ENCODE measurements at regions not wholly inside any gene's neighbourhood (a gene's known extent, or its start where the extent isn't known, plus 50 kb on each side); places are given as distances from the start of the nearest gene placed in this dataset.

GRCh38 chr2:217568289-217568971 is 434.4 kb downstream of the TNS1 start:
- TF ChIP-seq, protein P1, sequence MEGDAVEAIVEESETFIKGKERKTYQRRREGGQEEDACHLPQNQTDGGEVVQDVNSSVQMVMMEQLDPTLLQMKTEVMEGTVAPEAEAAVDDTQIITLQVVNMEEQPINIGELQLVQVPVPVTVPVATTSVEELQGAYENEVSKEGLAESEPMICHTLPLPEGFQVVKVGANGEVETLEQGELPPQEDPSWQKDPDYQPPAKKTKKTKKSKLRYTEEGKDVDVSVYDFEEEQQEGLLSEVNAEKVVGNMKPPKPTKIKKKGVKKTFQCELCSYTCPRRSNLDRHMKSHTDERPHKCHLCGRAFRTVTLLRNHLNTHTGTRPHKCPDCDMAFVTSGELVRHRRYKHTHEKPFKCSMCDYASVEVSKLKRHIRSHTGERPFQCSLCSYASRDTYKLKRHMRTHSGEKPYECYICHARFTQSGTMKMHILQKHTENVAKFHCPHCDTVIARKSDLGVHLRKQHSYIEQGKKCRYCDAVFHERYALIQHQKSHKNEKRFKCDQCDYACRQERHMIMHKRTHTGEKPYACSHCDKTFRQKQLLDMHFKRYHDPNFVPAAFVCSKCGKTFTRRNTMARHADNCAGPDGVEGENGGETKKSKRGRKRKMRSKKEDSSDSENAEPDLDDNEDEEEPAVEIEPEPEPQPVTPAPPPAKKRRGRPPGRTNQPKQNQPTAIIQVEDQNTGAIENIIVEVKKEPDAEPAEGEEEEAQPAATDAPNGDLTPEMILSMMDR (IDR thresholded peaks at IDR 0.05; ENCODE audit: insufficient read depth, low read length, poor library complexity, severe bottlenecking): no peak
- no peak for TF ChIP-seq EZH2phosphoT487 (conservative IDR thresholded peaks at IDR 0.05; ENCODE audit: low read length)

Measured in SU-DHL-6 (cell line).